Natural killer cell treated with Interleukin-12 subunit alpha and Interleukin-12 subunit beta and Interleukin-15 and Interleukin-18, amount 100 ng/mL, for 72 hours (primary cell): ENCODE measurements at regions not wholly inside any gene's neighbourhood (a gene's known extent, or its start where the extent isn't known, plus 50 kb on each side); places are given as distances from the start of the nearest gene placed in this dataset.

Experiments used
- ATAC-seq, 2 donors: fragments of 150-1000 bp; cut with Tn5 transposase in 1 of 2; sonication (Bioruptor Pico), chemical (Tn5 transposase) in 1 of 2; 2 replicates each; pipeline ENCODE4 v1.10.0; 2021
- DNase-seq: peaks from one replicate; pipeline ENCODE4 v3.0.0; 2022; ENCODE audit warnings: low spot score
- H3K27ac Mint-ChIP-seq, 2 donors: 1 replicate in 1 of 2; 2 replicates in 1 of 2; pipeline ENCODE4 v1.8.0; 2022; ENCODE audit warnings: mixed read lengths in 2 of 2, mild to moderate bottlenecking in 1 of 2, moderate library complexity in 1 of 2
- H3K27me3 Mint-ChIP-seq, 2 donors: 1 replicate in 1 of 2; 2 replicates in 1 of 2; pipeline ENCODE4 v1.8.0; 2022; ENCODE audit warnings: mixed read lengths in 2 of 2
- H3K36me3 Mint-ChIP-seq: one replicate; pipeline ENCODE4 v1.8.0; 2022; ENCODE audit warnings: mixed read lengths
- H3K4me1 Mint-ChIP-seq, 2 donors: 1 replicate in 1 of 2; 2 replicates in 1 of 2; pipeline ENCODE4 v1.8.0; 2022; ENCODE audit warnings: low read depth in 2 of 2, mixed read lengths in 2 of 2, mild to moderate bottlenecking in 1 of 2
- H3K4me3 Mint-ChIP-seq: one replicate; pipeline ENCODE4 v1.8.0; 2022; ENCODE audit warnings: mixed read lengths
- H3K9me3 Mint-ChIP-seq: 2 replicates; pipeline ENCODE4 v1.8.0; 2022; ENCODE audit warnings: mixed read lengths

- no peak overlapping the region for H3K4me3 Mint-ChIP-seq
- DNase-seq (no peak), ATAC-seq (no peak)
- H3K4me1 Mint-ChIP-seq: peaks cover 22 to 26% of the 10 kb centered on the region in 2 donors
- peak overlapping the region in 1 of 2 donors; percentile 69 for H3K27ac Mint-ChIP-seq
- H3K9me3 Mint-ChIP-seq: no peaks in the 10 kb centered on the region
- peaks cover 8% of the 10 kb centered on the region for H3K36me3 Mint-ChIP-seq
- no peaks in the 10 kb centered on the region for H3K27me3 Mint-ChIP-seq
Observed at GRCh38 chr13:73961181-73961580, 173.0 kb downstream of the KLF12 start.

- DNase-seq (no peak), ATAC-seq (no peak)
- Mint-ChIP-seq H3K4me1 (peaks cover 27 to 29% of the 10 kb centered on the region in 2 donors), H3K4me3 (no peak overlapping the region), H3K27ac (no peak overlapping the region), H3K27me3 (no peaks in the 10 kb centered on the region), H3K9me3 (no peaks in the 10 kb centered on the region), H3K36me3 (peaks cover 8% of the 10 kb centered on the region)
Observed at GRCh38 chr13:73960474-73960873, 173.7 kb downstream of the KLF12 start.

DNA sequence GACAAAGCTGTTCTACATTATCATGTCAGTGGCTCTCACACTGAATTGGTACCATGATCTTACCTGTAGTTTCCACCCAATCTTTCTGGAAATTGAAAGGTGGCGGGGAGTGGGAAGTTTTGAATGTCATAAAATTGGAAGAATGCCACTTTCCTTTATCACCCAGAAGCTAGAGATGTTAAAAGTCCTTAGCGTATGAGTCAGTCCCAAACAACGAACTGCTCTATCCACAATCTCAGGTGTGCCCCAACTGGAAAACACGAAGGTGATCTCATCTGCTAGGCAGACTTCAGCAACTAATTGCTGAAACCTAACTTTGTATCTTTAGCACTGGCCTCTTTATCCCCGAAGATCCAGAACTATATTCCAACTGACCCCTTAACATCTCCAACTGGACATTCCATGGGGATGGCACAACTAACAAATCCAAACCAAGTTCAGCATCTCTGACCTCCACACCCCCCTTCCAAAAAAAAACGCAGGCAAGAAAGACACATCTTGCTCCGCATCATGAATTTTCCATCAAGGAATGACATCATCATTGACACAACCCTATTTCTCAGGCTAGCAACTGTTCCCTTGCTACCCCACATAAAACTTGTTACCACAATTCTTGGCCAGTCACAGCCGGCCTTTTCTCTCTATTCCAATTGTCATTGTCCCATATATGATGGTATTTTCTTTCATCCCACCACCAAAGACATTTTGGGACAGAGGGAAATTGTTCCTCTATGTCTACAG is 175.4 kb downstream of the KLF12 start:
- Mint-ChIP-seq H3K4me3 (no peak overlapping the region), H3K4me1 (peaks cover 23 to 24% of the 10 kb centered on the region in 2 donors), H3K27me3 (no peaks in the 10 kb centered on the region), H3K9me3 (no peaks in the 10 kb centered on the region), H3K36me3 (peaks cover 8% of the 10 kb centered on the region), H3K27ac (no peak overlapping the region)
- no peak for DNase-seq
- no peak for ATAC-seq

DNA sequence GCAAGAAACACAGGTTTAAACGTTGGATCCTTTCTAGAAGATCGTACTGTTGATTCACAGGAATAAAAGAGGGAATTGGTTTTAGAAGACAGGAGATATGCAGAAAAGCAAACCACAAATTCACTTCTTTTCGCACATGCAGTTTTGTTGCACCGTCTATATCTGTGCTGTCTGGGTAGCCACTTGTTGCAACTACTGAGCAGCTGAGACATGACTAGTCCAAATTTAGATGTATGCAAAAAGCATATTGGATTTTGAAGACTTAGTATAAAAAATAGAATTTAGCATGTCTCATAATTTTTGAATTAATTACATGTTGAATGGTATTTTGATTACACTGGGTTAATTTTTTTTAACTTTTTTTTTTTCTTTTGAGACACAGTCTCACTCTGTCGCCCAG is 176.3 kb downstream of the KLF12 start:
- Mint-ChIP-seq H3K4me3 (no peak overlapping the region), H3K9me3 (no peaks in the 10 kb centered on the region)
- no peak for ATAC-seq

DNA sequence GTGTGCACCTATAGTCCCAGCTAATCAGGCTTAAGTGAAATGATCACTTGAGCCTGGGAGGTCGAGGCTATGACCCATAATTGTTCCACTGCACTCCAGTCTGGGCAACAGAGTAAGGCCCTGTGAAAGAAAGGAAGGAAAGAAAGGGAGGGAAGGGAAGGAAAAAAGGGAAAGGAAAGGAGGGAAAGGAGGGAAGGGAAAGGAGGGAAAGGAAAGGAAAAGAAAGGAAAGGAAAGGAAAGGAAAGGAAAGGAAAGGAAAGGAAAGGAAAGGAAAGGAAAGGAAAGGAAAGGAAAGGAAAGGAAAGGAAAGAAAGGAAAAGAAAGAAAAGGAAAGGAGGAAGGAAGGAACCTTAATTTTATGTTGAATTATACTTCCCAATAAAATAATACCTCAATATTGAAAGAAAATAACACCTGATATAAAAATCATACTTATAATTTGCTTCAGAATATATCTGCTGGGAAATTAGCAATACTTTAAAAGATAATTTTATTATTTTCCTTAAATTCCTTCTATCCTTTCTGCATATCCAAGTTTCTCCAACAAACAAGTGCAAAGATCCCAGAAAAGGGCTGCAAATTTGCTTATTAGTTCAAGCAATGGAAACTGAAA is 177.3 kb downstream of the KLF12 start:
- Mint-ChIP-seq H3K27ac (no peak overlapping the region), H3K9me3 (no peaks in the 10 kb centered on the region), H3K27me3 (no peaks in the 10 kb centered on the region), H3K4me1 (peaks cover 29 to 34% of the 10 kb centered on the region in 2 donors), H3K36me3 (peaks cover 8% of the 10 kb centered on the region), H3K4me3 (no peak overlapping the region)
- ATAC-seq (no peak), DNase-seq (no peak)

More for the DNA sequence above, 176.3 kb downstream of the KLF12 start:
- no peaks in the 10 kb centered on the region for H3K27me3 Mint-ChIP-seq
- no peak overlapping the region for H3K27ac Mint-ChIP-seq
- H3K4me1 Mint-ChIP-seq: peaks cover 24% of the 10 kb centered on the region in 2 donors
- H3K36me3 Mint-ChIP-seq: peaks cover 8% of the 10 kb centered on the region
- DNase-seq: no peak

- peak overlapping the region in 1 of 2 donors; percentile 34 for H3K27ac Mint-ChIP-seq
Observed at GRCh38 chr13:73955977-73956500, 178.2 kb downstream of the KLF12 start.

GRCh38 chr13:73954808-73955207 is 179.4 kb downstream of the KLF12 start:
- no peaks in the 10 kb centered on the region for H3K27me3 Mint-ChIP-seq
- DNase-seq (no peak), ATAC-seq (no peak)
- peaks cover 31 to 33% of the 10 kb centered on the region in 2 donors for H3K4me1 Mint-ChIP-seq
- no peak overlapping the region for H3K27ac Mint-ChIP-seq
- no peaks in the 10 kb centered on the region for H3K9me3 Mint-ChIP-seq
- H3K4me3 Mint-ChIP-seq: no peak overlapping the region
- H3K36me3 Mint-ChIP-seq: no peaks in the 10 kb centered on the region

More at GRCh38 chr13:73955977-73956500, 178.2 kb downstream of the KLF12 start:
- Mint-ChIP-seq H3K36me3 (peaks cover 2% of the 10 kb centered on the region), H3K4me1 (peaks cover 26 to 34% of the 10 kb centered on the region in 2 donors), H3K9me3 (no peaks in the 10 kb centered on the region), H3K4me3 (no peak overlapping the region), H3K27me3 (no peaks in the 10 kb centered on the region)
- DNase-seq (no peak), ATAC-seq (no peak)

DNA sequence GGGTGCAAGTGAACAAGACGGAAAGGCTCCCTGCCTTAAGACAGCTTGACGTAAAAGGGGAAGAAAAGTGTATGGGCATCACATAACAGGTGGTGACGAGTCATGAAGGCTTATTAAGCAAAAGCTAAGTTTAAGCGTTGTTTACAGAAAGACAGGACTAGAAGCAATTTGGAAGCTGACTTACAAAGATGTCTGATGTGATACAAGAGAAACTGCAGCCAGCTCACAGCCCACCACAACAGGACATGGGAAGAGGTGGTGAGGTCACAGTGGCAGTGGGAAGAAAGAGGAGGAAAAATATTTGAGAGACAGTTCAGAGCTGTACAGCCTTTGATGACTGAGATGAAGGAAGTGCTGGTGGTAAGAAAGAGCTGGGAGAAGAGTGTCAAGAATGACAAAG is 181.6 kb downstream of the KLF12 start:
- H3K4me3 Mint-ChIP-seq: no peak overlapping the region
- H3K27ac Mint-ChIP-seq: peak overlapping the region in 1 of 2 donors; percentile 5
- ATAC-seq (no peak), DNase-seq (no peak)
- no peaks in the 10 kb centered on the region for H3K36me3 Mint-ChIP-seq
- H3K9me3 Mint-ChIP-seq: no peaks in the 10 kb centered on the region
- no peaks in the 10 kb centered on the region for H3K27me3 Mint-ChIP-seq
- H3K4me1 Mint-ChIP-seq: peaks cover 49 to 51% of the 10 kb centered on the region in 2 donors

GRCh38 chr13:73948848-73949529 is 185.2 kb downstream of the KLF12 start:
- Mint-ChIP-seq H3K27ac (peak overlapping the region; percentile 54 to 68), H3K9me3 (no peaks in the 10 kb centered on the region), H3K27me3 (no peaks in the 10 kb centered on the region), H3K4me1 (peaks cover 48 to 51% of the 10 kb centered on the region in 2 donors), H3K4me3 (peak overlapping the region; percentile 18), H3K36me3 (no peaks in the 10 kb centered on the region)
- no peak for DNase-seq
- peak; percentile 66 to 79 for ATAC-seq

- Mint-ChIP-seq H3K9me3 (no peaks in the 10 kb centered on the region), H3K4me1 (peaks cover 49 to 52% of the 10 kb centered on the region in 2 donors), H3K36me3 (no peaks in the 10 kb centered on the region), H3K27ac (peak overlapping the region; percentile 53 to 71), H3K27me3 (no peaks in the 10 kb centered on the region), H3K4me3 (no peak overlapping the region)
- DNase-seq (no peak), ATAC-seq (no peak)
Observed at GRCh38 chr13:73945871-73946270, 188.3 kb downstream of the KLF12 start.

- DNase-seq (no peak), ATAC-seq (no peak)
- Mint-ChIP-seq H3K27ac (peak overlapping the region; percentile 53 to 71), H3K4me1 (peaks cover 50 to 54% of the 10 kb centered on the region in 2 donors), H3K9me3 (no peaks in the 10 kb centered on the region), H3K36me3 (no peaks in the 10 kb centered on the region), H3K4me3 (no peak overlapping the region), H3K27me3 (no peaks in the 10 kb centered on the region)
Observed at GRCh38 chr13:73945382-73945781, 188.8 kb downstream of the KLF12 start.

- no peak for DNase-seq
- H3K9me3 Mint-ChIP-seq: no peaks in the 10 kb centered on the region
- peaks cover 52 to 58% of the 10 kb centered on the region in 2 donors for H3K4me1 Mint-ChIP-seq
- H3K27ac Mint-ChIP-seq: peak overlapping the region; percentile 71 to 85
- H3K36me3 Mint-ChIP-seq: no peaks in the 10 kb centered on the region
- H3K27me3 Mint-ChIP-seq: no peaks in the 10 kb centered on the region
- ATAC-seq: no peak
- H3K4me3 Mint-ChIP-seq: peak overlapping the region; percentile 49
Observed at GRCh38 chr13:73943965-73944233, 190.3 kb downstream of the KLF12 start.

- Mint-ChIP-seq H3K27ac (peak overlapping the region; percentile 71 to 85), H3K27me3 (no peaks in the 10 kb centered on the region), H3K4me1 (peaks cover 52 to 55% of the 10 kb centered on the region in 2 donors), H3K36me3 (no peaks in the 10 kb centered on the region), H3K9me3 (no peaks in the 10 kb centered on the region), H3K4me3 (peak overlapping the region; percentile 49)
- ATAC-seq (peak; percentile 90 to 91), DNase-seq (no peak)
Observed at GRCh38 chr13:73943137-73943964, 190.9 kb downstream of the KLF12 start.
